AG09319 (cell line): ENCODE measurements at regions not wholly inside any gene's neighbourhood (a gene's known extent, or its start where the extent isn't known, plus 50 kb on each side); places are given as distances from the start of the nearest gene placed in this dataset.

Experiments
- DNase-seq: peaks from one replicate; pipeline ENCODE4 v3.0.0-alpha.2; 2010; ENCODE audit warnings: low read depth; ENCODE audit errors: extremely low read depth
- CTCF ChIP-seq: IDR thresholded peaks from 2 replicates; pipeline ENCODE4 v1.5.1; 2011; ENCODE audit warnings: low read depth, mild to moderate bottlenecking, inconsistent platforms, low read length, moderate library complexity

- DNase-seq = no peak
Measured at GRCh38 chr1:91575909-91576519, 75.4 kb downstream of the CDC7 start.

GRCh38 chr1:91578320-91579109 lies 77.9 kb downstream of the CDC7 start:
- no peak for DNase-seq
- TF ChIP-seq CTCF = no peak

More at GRCh38 chr1:91575909-91576519, 75.4 kb downstream of the CDC7 start:
- no peak for TF ChIP-seq CTCF

GRCh38 chr1:91579658-91580228 lies 79.1 kb downstream of the CDC7 start:
- TF ChIP-seq CTCF = no peak
- no peak for DNase-seq

- DNase-seq = peak; percentile 78
- no peak for TF ChIP-seq CTCF
Measured at GRCh38 chr1:91582431-91582921, 81.8 kb downstream of the CDC7 start.

- peak; percentile 81 for DNase-seq
Measured at GRCh38 chr1:91583326-91583755, 82.7 kb downstream of the CDC7 start.

GRCh38 chr1:91584309-91584708 lies 83.7 kb downstream of the CDC7 start:
- no peak for TF ChIP-seq CTCF

More at GRCh38 chr1:91583326-91583755, 82.7 kb downstream of the CDC7 start:
- TF ChIP-seq CTCF = no peak

GRCh38 chr1:91584878-91585277 lies 84.2 kb downstream of the CDC7 start:
- no peak for DNase-seq
- TF ChIP-seq CTCF = no peak

More at GRCh38 chr1:91584309-91584708, 83.7 kb downstream of the CDC7 start:
- DNase-seq = no peak
